HK-2 (cell line): ENCODE measurements at regions not wholly inside any gene's neighbourhood (a gene's known extent, or its start where the extent isn't known, plus 50 kb on each side); places are given as distances from the start of the nearest gene placed in this dataset.

Experiments
- DNase-seq: peaks from one replicate; pipeline ENCODE4 v3.0.0-alpha.2; 2018; ENCODE audit not compliant: unreplicated experiment

- no peak for DNase-seq
These were observed 168.6 kb downstream of the TRIM33 start for GRCh38 chr1:114342376-114342775.

- no peak for DNase-seq
These were observed 169.1 kb downstream of the TRIM33 start for GRCh38 chr1:114341856-114342255.

GRCh38 chr1:114341299-114341698 is 169.7 kb downstream of the TRIM33 start:
- DNase-seq, result no peak

- DNase-seq, result no peak
These were observed 170.1 kb downstream of the TRIM33 start for GRCh38 chr1:114340892-114341291.

- DNase-seq, result no peak
These were observed 171.6 kb downstream of the TRIM33 start for GRCh38 chr1:114339379-114339778.

- no peak for DNase-seq
These were observed 172.7 kb downstream of the TRIM33 start for GRCh38 chr1:114338191-114338890.

- no peak for DNase-seq
These were observed 173.6 kb downstream of the TRIM33 start for GRCh38 chr1:114337417-114337816.

- DNase-seq, result no peak
These were observed 174.6 kb downstream of the TRIM33 start for GRCh38 chr1:114336360-114336759.

GRCh38 chr1:114335273-114335672 is 175.7 kb downstream of the TRIM33 start:
- no peak for DNase-seq

- no peak for DNase-seq
These were observed 176.7 kb downstream of the TRIM33 start for GRCh38 chr1:114334297-114334696.

- no peak for DNase-seq
These were observed 177.3 kb downstream of the TRIM33 start for GRCh38 chr1:114333690-114334089.

- DNase-seq, result no peak
These were observed 178.3 kb upstream of the SYT6 start for GRCh38 chr1:114331936-114332335.

- DNase-seq, result no peak
These were observed 176.8 kb upstream of the SYT6 start for GRCh38 chr1:114330451-114330983.

GRCh38 chr1:114328361-114328904 is 174.8 kb upstream of the SYT6 start:
- no peak for DNase-seq

GRCh38 chr1:114324662-114324965 is 170.9 kb upstream of the SYT6 start:
- no peak for DNase-seq

- DNase-seq, result no peak
These were observed 170.4 kb upstream of the SYT6 start for GRCh38 chr1:114323959-114324661.

GRCh38 chr1:114322734-114323133 is 169.1 kb upstream of the SYT6 start:
- DNase-seq, result no peak

- DNase-seq, result no peak
These were observed 168.5 kb upstream of the SYT6 start for GRCh38 chr1:114322207-114322606.

GRCh38 chr1:114320586-114320985 is 166.9 kb upstream of the SYT6 start:
- DNase-seq, result no peak

GRCh38 chr1:114319418-114319817 is 165.7 kb upstream of the SYT6 start:
- DNase-seq, result no peak

- no peak for DNase-seq
These were observed 165.3 kb upstream of the SYT6 start for GRCh38 chr1:114318961-114319360.

GRCh38 chr1:114316204-114316603 is 162.5 kb upstream of the SYT6 start:
- DNase-seq, result no peak

GRCh38 chr1:114315631-114316030 is 162.0 kb upstream of the SYT6 start:
- DNase-seq, result no peak
